H54 (cell line): ENCODE measurements at regions not wholly inside any gene's neighbourhood (a gene's known extent, or its start where the extent isn't known, plus 50 kb on each side); places are given as distances from the start of the nearest gene placed in this dataset.
"Not testable (repeated sequence)": the region's sequence is repeated elsewhere in the genome, so short reads cannot be mapped to it uniquely, and the experiment has no call there.

Experiments used
- DNase-seq: peaks from one replicate; pipeline ENCODE4 v3.0.0; 2011; ENCODE audit warnings: low spot score, mixed read lengths; ENCODE audit not compliant: insufficient read length
- FAIRE-seq: peaks from 3 replicates; lab custom pipeline; 2011; peaks lifted over from hg19 to GRCh38; lab: Jason Lieb, UNC
- POLR2A ChIP-seq: IDR thresholded peaks from 2 replicates; pipeline ENCODE4 v1.6.1; 2011; ENCODE audit warnings: low read depth, mild to moderate bottlenecking, low read length

DNA sequence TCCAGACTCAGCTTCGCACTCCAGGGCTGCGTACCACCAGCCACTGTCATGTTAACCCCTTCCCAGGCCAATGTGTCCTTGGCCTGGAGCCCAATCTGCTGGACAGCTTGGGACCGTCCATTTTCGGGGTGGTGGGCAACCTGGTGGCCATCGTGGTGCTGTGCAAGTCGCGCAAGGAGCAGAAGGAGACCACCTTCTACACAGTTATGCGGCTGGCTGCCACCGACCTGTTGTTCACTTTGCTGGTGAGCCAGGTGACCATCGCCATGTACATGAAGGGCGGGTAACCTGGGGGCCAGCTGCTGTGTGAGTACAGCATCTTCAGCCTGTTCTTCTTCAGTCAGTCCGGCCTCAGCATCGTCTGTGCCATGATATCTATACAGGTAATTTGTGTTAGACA lies 90.3 kb upstream of the ZNG1F start:
- FAIRE-seq, DNase-seq: not testable (repeated sequence)

DNA sequence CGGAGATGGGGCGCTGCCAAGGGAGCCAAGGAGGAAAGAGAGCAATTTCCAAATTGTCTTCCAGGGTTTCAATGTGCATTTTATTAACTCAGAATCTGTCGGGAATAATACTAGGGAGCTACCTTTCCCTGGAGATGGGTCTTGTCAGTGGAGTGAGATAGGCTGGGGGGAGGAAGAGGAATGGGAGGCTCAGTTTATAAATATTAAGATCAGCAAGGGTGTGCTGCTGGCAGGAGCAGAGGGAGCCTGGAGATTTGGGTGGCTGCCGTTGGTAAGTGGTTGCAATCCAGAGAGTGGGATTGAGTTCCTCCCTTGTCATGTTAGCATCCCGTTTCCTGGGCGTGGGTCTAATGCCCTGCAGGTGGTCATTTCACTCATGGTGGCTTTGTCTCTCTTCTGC lies 89.9 kb upstream of the ZNG1F start:
- not testable (repeated sequence) for FAIRE-seq, DNase-seq

DNA sequence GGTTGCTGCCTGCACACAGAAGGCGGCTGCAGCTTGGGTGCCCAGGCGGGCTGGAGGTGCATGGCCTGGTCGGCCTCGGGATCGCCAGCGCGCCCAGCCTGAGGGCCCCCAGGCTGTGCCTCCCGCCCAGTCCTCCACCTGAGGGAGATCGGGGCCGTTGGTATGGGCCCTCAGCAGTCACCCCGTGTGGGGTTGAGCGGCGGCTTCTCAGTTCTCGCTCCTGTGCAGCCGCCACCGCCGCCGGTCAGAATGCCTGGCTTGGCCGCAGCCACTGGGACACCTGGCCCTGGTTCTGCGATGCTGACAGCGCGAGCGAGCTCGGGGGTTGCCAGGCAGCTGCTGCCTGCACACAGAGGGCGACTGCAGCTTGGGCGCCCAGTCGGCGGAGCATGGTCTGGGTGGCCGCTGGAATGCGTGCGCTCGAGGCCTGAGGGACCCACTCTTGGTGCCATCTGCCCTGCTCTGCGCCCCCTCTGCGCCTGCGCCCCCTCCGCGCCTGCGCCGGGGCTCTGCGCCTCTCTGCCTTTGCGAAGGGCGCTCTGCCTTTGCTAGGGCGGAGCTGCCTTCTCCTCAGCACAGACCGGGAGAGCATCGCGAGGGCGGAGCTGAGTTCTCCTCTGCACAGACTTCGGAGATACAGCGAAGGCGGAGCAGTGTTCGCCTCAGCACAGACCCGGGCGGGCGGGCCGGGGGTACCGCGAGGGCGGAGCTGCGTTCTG lies 84.6 kb upstream of the ZNG1F start:
- not testable (repeated sequence) for FAIRE-seq
- DNase-seq, result peak; percentile 2
- TF ChIP-seq POLR2A, result peak; percentile 52

DNA sequence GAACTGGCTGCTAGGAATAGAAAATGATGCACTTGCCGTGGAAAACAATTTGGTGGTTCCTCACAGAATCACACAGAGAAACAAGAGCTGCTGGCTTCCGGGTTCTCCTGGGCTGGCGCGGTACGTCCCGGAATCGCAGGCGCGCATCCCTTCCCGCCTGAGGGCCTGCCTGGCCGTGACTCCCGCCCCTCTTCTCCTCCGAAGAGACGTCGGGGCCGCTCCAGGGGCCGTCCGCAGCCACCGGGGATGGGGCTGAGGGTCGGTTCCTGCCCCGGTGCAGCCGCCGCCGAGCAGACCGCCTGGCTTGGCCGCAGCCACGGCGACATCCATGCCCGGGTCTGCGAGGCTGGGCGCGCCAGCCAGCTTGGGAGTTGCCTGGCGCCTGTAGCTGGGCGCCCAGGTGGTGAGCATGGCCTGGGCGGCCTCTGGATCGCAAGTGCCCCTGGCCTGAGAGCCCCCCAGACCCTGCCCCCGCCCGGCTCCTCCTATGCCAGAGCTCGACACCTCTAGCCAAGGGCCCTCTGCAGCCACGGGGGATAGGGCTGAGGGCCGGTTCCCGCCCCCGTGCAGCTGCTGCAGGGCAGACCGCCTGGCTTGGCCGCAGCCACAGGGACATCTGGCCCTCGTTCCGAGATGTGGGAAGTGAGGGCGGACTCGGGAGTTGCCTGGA lies 83.9 kb upstream of the ZNG1F start:
- DNase-seq, FAIRE-seq: not testable (repeated sequence)

DNA sequence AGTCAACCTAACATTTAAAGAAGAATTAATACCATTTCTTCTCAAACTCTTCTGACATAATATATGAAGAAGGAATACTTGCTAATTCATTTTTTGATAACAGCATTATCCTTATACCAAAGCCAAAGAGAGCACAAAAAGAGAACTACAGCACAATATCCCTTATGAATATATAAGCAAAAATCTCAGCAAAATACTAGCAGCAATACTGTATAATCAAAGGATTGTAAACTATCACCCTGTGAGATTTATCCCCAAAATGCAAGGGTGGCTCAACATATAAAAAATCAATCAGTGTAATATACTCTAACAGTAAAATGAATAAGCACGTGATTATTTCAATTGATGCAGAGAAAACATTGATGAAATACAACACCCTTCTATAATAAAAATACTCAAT lies 81.9 kb upstream of the ZNG1F start:
- DNase-seq, FAIRE-seq: not testable (repeated sequence)

DNA sequence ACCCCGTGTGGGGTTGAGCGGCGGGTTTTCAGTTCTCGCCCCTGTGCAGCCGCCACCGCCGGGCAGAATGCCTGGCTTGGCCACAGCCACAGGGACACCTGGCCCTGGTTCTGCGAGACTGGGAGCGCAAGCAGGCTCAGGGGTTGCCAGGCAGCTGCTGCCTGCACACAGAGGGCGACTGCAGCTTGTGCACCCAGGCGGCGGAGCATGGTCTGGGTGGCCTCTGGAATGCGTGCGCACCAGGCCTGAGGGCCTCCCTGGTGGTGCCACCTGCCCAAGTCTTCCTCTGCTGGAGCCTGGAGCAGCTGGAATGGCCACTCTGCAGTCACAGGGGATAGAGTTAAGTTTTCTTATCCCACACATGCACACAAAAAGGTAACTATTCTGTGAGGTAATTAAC lies 80.4 kb upstream of the ZNG1F start:
- DNase-seq, FAIRE-seq: not testable (repeated sequence)

DNA sequence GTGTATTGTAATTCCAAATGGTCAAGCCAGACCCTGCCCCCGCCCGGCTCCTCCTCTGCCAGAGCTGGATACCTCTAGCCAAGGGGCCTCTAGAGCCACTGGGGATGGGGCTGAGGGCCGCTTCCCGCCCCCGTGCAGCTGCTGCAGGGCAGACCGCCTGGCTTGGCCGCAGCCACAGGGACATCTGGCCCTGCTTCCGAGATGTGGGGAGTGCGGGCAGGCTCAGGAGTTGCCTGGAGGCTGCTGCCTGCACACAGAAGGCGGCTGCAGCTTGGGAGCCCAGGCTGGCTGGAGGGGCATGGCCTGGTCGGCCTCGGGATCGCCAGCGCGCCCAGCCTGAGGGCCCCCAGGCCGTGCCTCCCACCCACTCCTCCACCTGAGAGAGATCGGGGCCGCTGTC lies 79.9 kb upstream of the ZNG1F start:
- not testable (repeated sequence) for FAIRE-seq, DNase-seq

DNA sequence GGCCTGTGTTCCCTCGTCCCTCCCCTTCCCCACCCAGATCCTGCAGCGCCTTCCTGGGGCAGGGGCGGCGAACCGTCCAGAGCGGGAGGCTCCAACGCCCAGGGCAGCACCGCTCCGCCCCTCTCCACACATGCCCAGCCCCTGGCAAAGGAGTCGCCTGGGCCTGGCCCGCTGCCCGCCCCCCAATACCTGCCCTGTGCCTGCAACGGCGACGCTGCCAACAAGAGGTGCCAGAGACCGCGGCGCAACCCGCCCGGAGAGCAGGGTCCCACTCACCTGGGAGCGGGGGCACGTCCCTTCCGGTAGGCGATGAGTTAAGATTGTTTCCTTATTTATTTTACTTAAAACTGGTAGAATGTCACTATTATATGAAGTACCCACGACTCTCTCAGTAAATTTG lies 77.5 kb upstream of the ZNG1F start:
- DNase-seq, FAIRE-seq: not testable (repeated sequence)

DNA sequence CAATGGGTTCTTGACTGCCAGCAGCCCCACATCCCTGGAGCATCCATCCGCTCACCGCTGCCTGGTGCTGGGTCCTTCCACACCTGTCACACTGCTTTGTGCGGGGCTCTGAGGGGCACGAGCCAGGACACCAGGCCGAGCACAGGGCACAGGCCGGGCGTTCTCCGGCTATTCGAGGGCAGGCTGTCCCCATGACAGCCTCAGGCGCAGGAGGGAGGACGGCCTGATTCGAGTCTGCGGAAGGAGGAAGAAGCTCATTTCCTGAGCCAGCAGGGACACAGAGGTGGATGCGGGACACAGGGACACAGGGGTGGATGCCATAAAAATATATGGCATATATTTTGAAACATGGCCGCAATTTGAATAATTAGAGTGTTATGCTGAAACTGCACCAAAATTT lies 76.9 kb upstream of the ZNG1F start:
- FAIRE-seq, result not testable (repeated sequence)

DNA sequence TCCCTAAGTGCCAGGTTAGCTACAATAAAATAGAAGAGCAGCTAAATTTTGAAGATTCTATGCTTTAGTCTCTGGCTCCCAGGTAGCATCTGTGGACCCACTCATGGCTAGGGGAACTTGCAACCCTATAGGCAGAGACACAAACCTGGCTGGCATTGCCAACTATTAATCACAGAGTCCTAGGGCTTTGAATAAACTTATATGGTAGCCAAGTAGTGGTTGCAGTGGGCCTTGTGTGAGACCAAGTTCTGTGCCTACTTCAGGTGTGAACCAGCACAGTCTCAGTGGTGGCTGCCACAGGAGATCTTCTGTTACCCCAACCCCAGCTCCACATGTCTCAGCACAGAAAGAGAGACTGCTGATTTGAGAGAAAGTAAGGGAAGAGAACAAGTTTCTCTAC lies 62.9 kb upstream of the ZNG1F start:
- not testable (repeated sequence) for DNase-seq

More for the DNA sequence above, 76.9 kb upstream of the ZNG1F start:
- DNase-seq, result not testable (repeated sequence)

DNA sequence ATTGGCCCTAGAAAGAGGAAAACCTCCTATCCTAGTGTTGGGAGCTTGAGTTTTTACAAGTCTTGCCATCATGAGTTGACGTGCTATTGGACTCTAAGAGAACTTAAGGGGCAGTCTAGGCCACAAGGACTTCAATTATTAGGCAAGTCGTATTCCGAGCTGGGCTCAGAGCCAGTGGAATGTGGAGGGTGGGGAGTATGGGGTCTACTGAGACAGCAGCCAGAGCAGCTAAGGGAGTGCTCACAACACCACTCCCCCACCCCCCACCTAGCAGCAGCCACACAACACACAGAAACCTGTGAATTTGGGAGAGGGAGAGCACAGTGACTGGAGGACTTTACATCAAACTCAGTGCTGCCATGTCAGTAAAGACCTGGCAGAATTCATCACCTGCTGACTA lies 62.0 kb upstream of the ZNG1F start:
- FAIRE-seq, result not testable (repeated sequence)

More for the DNA sequence above, 62.9 kb upstream of the ZNG1F start:
- not testable (repeated sequence) for FAIRE-seq

DNA sequence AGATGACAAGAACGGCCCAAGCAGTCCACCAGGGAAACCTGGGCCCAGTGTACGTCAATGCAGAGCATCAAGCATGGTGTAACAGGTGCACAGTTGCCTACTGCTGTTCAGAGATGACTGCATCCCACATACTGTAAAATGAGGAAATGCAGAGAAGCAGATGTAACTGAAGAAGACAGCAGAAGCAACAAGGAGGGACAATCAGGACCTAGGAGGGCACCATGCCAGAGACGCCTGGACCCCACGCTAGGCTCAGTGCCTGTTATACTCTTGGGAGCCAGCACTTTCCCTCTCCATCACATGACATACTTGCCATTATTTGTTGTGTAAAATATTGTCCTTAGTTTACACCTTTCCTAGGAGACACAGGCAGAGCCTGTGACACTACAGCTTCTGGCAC lies 57.6 kb upstream of the ZNG1F start:
- not testable (repeated sequence) for FAIRE-seq, DNase-seq

More for the DNA sequence above, 62.0 kb upstream of the ZNG1F start:
- not testable (repeated sequence) for DNase-seq
